Mucosa of gallbladder (tissue), 1 donor: ENCODE measurements at regions not wholly inside any gene's neighbourhood (a gene's known extent, or its start where the extent isn't known, plus 50 kb on each side); places are given as distances from the start of the nearest gene placed in this dataset.
"Not testable (repeated sequence)": the region's sequence is repeated elsewhere in the genome, so short reads cannot be mapped to it uniquely, and the experiment has no call there.

Experiments
- DNase-seq: peaks from one replicate; pipeline ENCODE4 v3.0.0-alpha.2; 2020; ENCODE audit warnings: low spot score
- donor health status: DM: no; HTN: no; CAD: no.

DNA sequence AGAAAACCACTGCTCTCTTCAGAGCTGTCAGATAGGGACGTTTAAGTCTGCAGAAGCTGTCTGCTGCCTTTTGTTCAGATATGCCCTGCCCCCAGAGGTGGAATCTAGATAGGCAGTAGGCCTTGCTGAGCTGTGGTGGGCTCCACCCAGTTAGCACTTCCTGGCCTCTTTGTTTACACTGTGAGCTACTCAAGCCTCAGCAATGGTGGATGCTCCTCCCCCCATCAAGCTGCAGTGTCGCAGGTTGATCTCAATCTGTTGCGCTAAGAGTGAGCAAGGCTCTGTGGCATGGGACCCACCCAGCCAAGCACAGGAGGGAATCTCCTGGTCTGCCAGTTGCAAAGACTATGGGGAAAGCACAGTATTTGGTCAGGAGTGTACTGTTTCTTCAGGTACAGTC lies 59.2 kb upstream of the ZNF641 start:
- DNase-seq, result not testable (repeated sequence)

DNA sequence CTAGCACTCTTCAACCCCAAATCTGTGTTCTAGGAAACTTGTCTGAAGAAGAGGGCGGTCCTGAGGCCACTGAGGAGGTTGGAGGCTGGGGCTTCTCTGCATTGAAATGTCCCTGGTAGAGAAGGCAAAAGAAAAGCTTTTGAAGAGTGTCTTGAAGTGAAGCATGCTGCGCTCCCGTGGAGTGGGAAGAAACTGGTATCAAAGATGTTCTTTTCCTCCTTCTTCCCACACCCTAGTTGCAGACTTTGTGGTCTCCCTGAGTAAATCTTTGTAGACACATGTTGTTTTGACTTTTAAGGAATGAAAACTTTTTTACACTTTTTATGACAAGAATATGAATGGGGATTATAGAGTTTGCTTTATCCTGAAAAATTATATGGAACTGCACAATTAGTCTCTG lies 59.0 kb upstream of the ANP32D start:
- DNase-seq, result no peak

DNA sequence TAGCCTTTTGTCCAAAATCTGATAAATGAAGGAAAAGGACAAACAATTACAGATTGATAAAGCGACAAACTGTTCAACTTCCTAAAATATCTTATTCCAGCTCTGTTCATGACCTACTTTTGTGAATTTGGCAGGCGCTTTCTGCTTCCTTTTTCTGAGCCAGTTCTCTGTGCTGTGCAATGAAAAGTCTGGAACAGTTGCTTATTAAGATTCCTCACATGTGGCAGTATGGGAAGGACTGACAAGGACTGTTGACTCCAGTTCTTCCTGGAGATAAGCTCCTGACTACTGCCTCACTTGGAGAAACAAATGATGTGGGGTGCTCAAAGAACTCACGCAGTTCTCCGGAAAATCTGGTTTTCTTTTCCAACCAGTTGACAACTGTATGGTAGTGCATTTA lies 58.3 kb upstream of the ANP32D start:
- peak; percentile 56 for DNase-seq

DNA sequence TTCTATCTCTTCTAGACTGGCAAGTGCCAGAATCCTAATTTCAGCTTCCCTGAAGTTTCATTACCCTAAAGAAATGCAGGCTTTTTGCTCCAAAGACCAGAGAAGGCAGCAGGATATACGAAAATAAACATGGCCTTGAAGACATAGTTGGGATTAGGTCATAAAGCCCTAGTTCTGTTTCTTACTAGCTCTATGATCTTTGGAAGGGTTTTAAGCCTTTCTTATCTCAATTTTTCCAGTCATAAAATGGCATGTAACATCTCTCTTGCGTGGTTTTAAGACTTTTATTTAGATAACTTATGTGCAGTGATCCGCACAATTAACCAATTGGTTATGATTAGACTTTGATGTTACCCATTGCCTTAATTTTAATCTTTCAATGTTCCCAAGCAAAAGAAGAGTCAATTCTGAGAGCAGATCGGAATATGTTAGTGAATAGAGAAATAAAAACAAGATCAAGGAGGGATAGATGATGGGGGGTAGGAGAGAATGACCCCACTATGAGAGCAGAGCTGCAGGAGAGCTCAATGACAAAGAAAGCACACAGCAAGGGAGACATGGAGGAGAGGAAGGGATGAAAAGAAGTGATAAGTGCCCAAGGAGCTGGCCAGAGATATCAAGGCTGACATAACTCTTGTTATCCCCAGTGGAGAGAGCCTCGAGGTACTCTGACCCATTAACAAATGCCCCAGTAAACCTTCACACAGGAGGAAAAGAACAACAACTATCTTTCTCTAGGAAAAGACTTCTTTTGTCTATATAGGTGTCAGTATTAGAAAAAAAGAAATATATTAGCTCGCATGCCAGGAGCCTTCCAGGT lies 53.0 kb upstream of the ANP32D start:
- no peak for DNase-seq

DNA sequence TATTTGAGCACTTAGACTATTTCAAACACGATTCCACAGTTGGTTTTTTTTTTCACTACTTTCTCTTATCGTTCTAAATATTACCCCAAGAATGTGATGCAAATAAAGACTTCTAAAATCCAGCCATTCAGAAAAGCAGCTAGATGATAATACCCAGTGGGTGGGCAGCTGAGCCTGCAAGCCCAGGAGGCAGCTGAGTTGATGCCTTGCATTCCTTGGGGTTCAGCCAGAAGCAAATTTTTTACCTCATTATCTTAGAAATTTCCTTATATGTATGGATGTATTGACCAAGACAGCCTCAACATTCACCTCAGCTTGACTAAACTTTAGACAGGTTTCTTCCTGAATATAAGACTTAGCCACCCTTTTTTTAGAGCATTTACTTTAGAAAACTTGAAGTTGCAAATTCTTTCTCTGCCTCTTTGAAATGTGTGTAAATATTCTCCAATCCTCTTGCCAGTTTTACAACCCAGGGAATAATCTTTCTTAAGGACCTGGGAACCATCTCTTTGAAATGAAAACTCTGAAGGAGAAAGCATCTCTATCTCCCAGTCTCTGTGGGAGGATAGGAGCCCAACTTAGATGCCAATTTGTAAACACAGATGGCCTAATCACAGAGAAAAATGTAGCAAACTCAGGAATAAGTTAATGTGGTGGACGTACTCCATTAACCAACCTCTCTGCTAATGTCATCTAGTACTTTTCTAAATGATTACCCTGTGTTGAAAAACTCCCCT lies 52.2 kb upstream of the ANP32D start:
- DNase-seq, result no peak

DNA sequence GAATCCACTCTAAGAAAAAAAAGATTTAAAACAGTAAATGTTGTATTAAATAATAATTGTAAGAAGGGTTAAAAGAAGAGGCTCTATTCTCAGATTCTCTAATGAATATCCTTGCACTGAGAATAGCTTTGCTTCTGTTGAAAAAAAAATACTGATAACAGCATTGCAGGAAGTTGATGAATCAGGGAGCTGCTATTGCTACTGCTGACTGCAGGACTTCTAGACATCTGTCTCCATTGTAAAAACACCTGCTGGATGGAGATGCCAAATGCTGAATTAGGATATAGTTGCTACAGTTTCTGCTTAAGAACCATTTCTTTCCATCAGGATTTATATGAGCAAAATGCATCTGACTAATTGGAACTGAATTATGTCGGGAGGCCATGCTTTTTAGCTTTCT lies 50.3 kb upstream of the ANP32D start:
- no peak for DNase-seq
